Tibial nerve (tissue), 4 donors: ENCODE measurements at regions not wholly inside any gene's neighbourhood (a gene's known extent, or its start where the extent isn't known, plus 50 kb on each side); places are given as distances from the start of the nearest gene placed in this dataset.

Experiments used
- EP300 ChIP-seq, 2 donors: sonication (generic); formaldehyde crosslinking; IDR thresholded peaks; one replicate each; pipeline ENCODE4 v1.6.1; 2017; ENCODE audit warnings: antibody characterized with exemption in 2 of 2, mild to moderate bottlenecking in 1 of 2
- POLR2A ChIP-seq, 2 donors: fragments of 450-650 bp; IDR thresholded peaks; one replicate each; pipeline ENCODE4 v1.6.1; 2017; ENCODE audit warnings: antibody characterized with exemption in 2 of 2, mild to moderate bottlenecking in 2 of 2, moderate library complexity in 2 of 2
- TF ChIP-seq, protein P1 (sequence below), 5 experiments: fragments of 200-600 bp in 3 of 5; fragments of 450-650 bp in 2 of 5; sonication (generic) in 3 of 5; IDR thresholded peaks; one replicate each; pipeline ENCODE4 v1.5.1; 2016 to 2019; ENCODE audit warnings: antibody characterized with exemption in 5 of 5, mild to moderate bottlenecking in 3 of 5, moderate library complexity in 2 of 5

DNA sequence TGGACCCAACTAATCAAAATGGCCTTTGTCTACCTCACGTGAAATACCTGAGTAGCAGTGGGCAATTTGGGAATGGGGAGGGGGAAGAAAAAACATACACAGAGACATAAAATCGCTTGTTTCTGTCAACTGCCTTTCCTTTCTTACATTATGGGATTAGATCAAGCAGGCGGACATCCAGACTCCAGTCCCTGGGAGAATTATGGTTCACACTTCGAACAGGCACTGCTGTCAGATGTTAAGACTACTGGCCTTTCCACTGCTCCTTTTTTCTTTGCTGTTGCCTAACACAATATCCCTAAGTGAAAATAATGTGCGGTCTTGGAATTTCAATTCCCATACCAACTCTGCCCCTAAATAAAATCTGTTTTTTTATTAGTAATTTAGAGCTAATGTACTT lies 1719.7 kb upstream of the SLC10A2 start:
- TF ChIP-seq, protein P1, sequence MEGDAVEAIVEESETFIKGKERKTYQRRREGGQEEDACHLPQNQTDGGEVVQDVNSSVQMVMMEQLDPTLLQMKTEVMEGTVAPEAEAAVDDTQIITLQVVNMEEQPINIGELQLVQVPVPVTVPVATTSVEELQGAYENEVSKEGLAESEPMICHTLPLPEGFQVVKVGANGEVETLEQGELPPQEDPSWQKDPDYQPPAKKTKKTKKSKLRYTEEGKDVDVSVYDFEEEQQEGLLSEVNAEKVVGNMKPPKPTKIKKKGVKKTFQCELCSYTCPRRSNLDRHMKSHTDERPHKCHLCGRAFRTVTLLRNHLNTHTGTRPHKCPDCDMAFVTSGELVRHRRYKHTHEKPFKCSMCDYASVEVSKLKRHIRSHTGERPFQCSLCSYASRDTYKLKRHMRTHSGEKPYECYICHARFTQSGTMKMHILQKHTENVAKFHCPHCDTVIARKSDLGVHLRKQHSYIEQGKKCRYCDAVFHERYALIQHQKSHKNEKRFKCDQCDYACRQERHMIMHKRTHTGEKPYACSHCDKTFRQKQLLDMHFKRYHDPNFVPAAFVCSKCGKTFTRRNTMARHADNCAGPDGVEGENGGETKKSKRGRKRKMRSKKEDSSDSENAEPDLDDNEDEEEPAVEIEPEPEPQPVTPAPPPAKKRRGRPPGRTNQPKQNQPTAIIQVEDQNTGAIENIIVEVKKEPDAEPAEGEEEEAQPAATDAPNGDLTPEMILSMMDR (IDR thresholded peaks at IDR 0.05): no peak
- TF ChIP-seq POLR2A (IDR thresholded peaks at IDR 0.05): no peak
- TF ChIP-seq EP300 (IDR thresholded peaks at IDR 0.05): no peak
